WTC11 (cell line): ENCODE measurements at regions not wholly inside any gene's neighbourhood (a gene's known extent, or its start where the extent isn't known, plus 50 kb on each side); places are given as distances from the start of the nearest gene placed in this dataset.

ENCODE experiments used
- ATF3 ChIP-seq: sonication (generic); formaldehyde crosslinking; conservative IDR thresholded peaks from 2 replicates; pipeline ENCODE4 v1.8.1; 2022; ENCODE audit warnings: mild to moderate bottlenecking, missing genetic modification reagents
- CTCF ChIP-seq: fragments of 200-600 bp; IDR thresholded peaks from 2 replicates; pipeline ENCODE4 v1.8.0; 2022; ENCODE audit warnings: antibody characterized with exemption
- JUN ChIP-seq: sonication (generic); formaldehyde crosslinking; IDR thresholded peaks from 2 replicates; pipeline ENCODE4 v1.8.0; 2023; ENCODE audit warnings: mild to moderate bottlenecking, missing genetic modification reagents
- ZBTB21 ChIP-seq: sonication (generic); formaldehyde crosslinking; IDR thresholded peaks from 2 replicates; pipeline ENCODE4 v1.8.1; 2023; ENCODE audit warnings: mild to moderate bottlenecking, missing genetic modification reagents, borderline replicate concordance

DNA sequence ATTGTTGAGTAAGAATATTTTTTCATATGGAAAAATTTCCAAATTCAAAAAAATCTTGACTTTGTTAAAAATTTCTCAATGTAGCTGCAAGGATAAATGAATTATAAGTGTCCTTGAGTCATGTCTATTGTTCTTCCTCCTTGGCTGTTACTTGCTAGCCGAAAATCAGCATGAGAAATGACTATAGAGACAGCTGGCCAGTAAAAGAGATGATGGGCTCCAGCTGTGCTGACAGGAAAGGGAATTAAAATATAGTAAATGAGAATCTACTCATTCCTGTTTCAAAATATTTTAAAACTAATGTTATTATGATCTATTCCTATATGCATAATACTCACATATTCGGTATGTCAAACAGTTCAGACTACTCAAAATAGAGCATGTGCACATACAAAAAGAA lies 1292.6 kb downstream of the BRINP3 start:
- no peak for TF ChIP-seq ZBTB21 (CRISPR knock-in tag)
- no peak for TF ChIP-seq CTCF
- TF ChIP-seq JUN (CRISPR knock-in tag) = no peak
- TF ChIP-seq ATF3 (CRISPR knock-in tag) = no peak
